GM12892 (cell line): ENCODE measurements at regions not wholly inside any gene's neighbourhood (a gene's known extent, or its start where the extent isn't known, plus 50 kb on each side); places are given as distances from the start of the nearest gene placed in this dataset.

ENCODE experiments used
- POLR2A ChIP-seq: IDR thresholded peaks from 2 replicates; pipeline ENCODE4 v1.6.1; 2011; ENCODE audit warnings: low read depth, low read length, control low read depth
- POLR2AphosphoS5 ChIP-seq: IDR thresholded peaks from 2 replicates; pipeline ENCODE4 v1.6.1; 2011; ENCODE audit warnings: low read depth, low read length, control low read depth

GRCh38 chr2:13596233-13596632, 879.5 kb downstream of the TRIB2 start:
- no peak for TF ChIP-seq POLR2A
- no peak for TF ChIP-seq POLR2AphosphoS5
